Motor neuron (in vitro differentiated cells): ENCODE measurements at regions not wholly inside any gene's neighbourhood (a gene's known extent, or its start where the extent isn't known, plus 50 kb on each side); places are given as distances from the start of the nearest gene placed in this dataset.
"Not testable (repeated sequence)": the region's sequence is repeated elsewhere in the genome, so short reads cannot be mapped to it uniquely, and the experiment has no call there.

ENCODE experiments used
- ATAC-seq, 8 experiments: fragments of 200-7000 bp; cut with Tn5 transposase; replicated peaks in 6 of 8; 2 replicates each; pipeline ENCODE4 v1.8.0; 2021; ENCODE audit warnings: mild to moderate bottlenecking in 8 of 8, moderate library complexity in 8 of 8
- H3K27ac ChIP-seq, 2 donors: fragments of 250-450 bp; sonication (Bioruptor Pico); 2 replicates each; pipeline ENCODE4 v1.9.0; 2021; ENCODE audit warnings: antibody characterized with exemption in 2 of 2, mild to moderate bottlenecking in 2 of 2, moderate library complexity in 1 of 2
- H3K4me1 ChIP-seq, 2 donors: fragments of 250-450 bp; sonication (Bioruptor Pico); replicated peaks in 1 of 2; 2 replicates each; pipeline ENCODE4 v1.6.1; 2021; ENCODE audit warnings: antibody characterized with exemption in 2 of 2, mild to moderate bottlenecking in 2 of 2, moderate library complexity in 1 of 2
- H3K4me3 ChIP-seq, 5 donors: fragments of 250-450 bp; sonication (Bioruptor Pico); 2 replicates each; pipeline ENCODE4 v1.9.0; 2021; ENCODE audit warnings: antibody characterized with exemption in 5 of 5, mild to moderate bottlenecking in 5 of 5, moderate library complexity in 4 of 5
- WGBS, 10 experiments: fragments of 450-650 bp; shearing (Covaris generic); methylation state at CpG; one replicate each; pipeline ENCODE4 v1.0.0; 2022; 5-methylcytosine and 5-hydroxymethylcytosine counted together
- in situ Hi-C, 9 experiments: fragments of 400-800 bp; cut with MboI; loops; one replicate each; pipeline ENCODE4 v1.15.0; 2021; ENCODE audit warnings: low sequenced_read_pairs in 9 of 9, low pct_unique_long_range_greater_than_20kb in 2 of 9; ENCODE audit not compliant: unreplicated experiment in 9 of 9

- Histone ChIP-seq H3K4me1 (no peaks in the 10 kb centered on the region), H3K27ac (no peak overlapping the region), H3K4me3 (no peak overlapping the region)
- in situ Hi-C loops: no loop called here
- ATAC-seq: peak in 3 of 8 experiments; percentile 36 to 66 (median 41)
- WGBS, 10 experiments: 33 to 100% (median 76%) methylated on average over 1 of the region's 1 CpG; no CpG with 5 or more reads in 2 of the 10 experiments
Measured at GRCh38 chr7:55305135-55305534, 60.0 kb upstream of the LANCL2 start.

- no peak for ATAC-seq
- 33 to 83% (median 62%) methylated on average over 1 to 3 of the region's 3 CpGs for WGBS, 10 experiments
- Histone ChIP-seq H3K4me1 (peaks cover 0 to 2% of the 10 kb centered on the region in 2 donors), H3K4me3 (no peak overlapping the region), H3K27ac (no peak overlapping the region)
- in situ Hi-C loops: no loop called here
Measured at GRCh38 chr7:55306331-55306730, 58.8 kb upstream of the LANCL2 start.

GRCh38 chr7:55307123-55307916, 57.8 kb upstream of the LANCL2 start:
- in situ Hi-C loops: no loop called here
- no peak overlapping the region for H3K4me3 ChIP-seq
- peak in 3 of 8 experiments; percentile 5 to 27 (median 13) for ATAC-seq
- H3K4me1 ChIP-seq: peaks cover 0 to 2% of the 10 kb centered on the region in 2 donors
- 53 to 100% (median 81%) methylated on average over 1 to 2 of the region's 4 CpGs; no CpG with 5 or more reads in 2 of the 10 experiments for WGBS, 10 experiments
- H3K27ac ChIP-seq: no peak overlapping the region

- no peak for ATAC-seq
- H3K27ac ChIP-seq: no peak overlapping the region
- no peak overlapping the region for H3K4me3 ChIP-seq
- WGBS, 10 experiments: 40 to 100% (median 87%) methylated on average over 1 to 3 of the region's 3 CpGs; no CpG with 5 or more reads in 4 of the 10 experiments
- H3K4me1 ChIP-seq: peaks cover 0 to 2% of the 10 kb centered on the region in 2 donors
- in situ Hi-C loops: no loop called here
Measured at GRCh38 chr7:55308186-55308929, 56.8 kb upstream of the LANCL2 start.

- WGBS, 10 experiments: 84 to 97% (median 89%) methylated on average over 5 to 15 of the region's 17 CpGs; no CpG with 5 or more reads in 1 of the 10 experiments
- no peak for ATAC-seq
- H3K27ac ChIP-seq: no peak overlapping the region
- in situ Hi-C loops: no loop called here
- H3K4me3 ChIP-seq: no peak overlapping the region
- H3K4me1 ChIP-seq: peaks cover 0 to 2% of the 10 kb centered on the region in 2 donors
Measured at GRCh38 chr7:55309040-55309991, 55.8 kb upstream of the LANCL2 start.

GRCh38 chr7:55310287-55311025, 54.7 kb upstream of the LANCL2 start:
- H3K4me3 ChIP-seq: no peak overlapping the region
- peak in 6 of 8 experiments; percentile 36 to 76 (median 57) for ATAC-seq
- peaks cover 0 to 2% of the 10 kb centered on the region in 2 donors for H3K4me1 ChIP-seq
- 33 to 72% (median 59%) methylated on average over 1 to 7 of the region's 8 CpGs for WGBS, 10 experiments
- in situ Hi-C loops: no loop called here
- peak overlapping the region in 1 of 2 donors; percentile 25 for H3K27ac ChIP-seq

GRCh38 chr7:55311892-55312291, 53.2 kb upstream of the LANCL2 start:
- H3K4me3 ChIP-seq, H3K4me1 ChIP-seq, ATAC-seq, H3K27ac ChIP-seq, in situ Hi-C loops: not testable (repeated sequence)
- WGBS, 10 experiments: no CpG with 5 or more reads among the region's 27 CpGs

GRCh38 chr7:55313671-55314070, 51.5 kb upstream of the LANCL2 start:
- 33 to 100% (median 84%) methylated on average over 1 to 5 of the region's 5 CpGs; no CpG with 5 or more reads in 2 of the 10 experiments for WGBS, 10 experiments
- in situ Hi-C loops: not testable (repeated sequence)

GRCh38 chr7:55314967-55315366, 50.2 kb upstream of the LANCL2 start:
- 40 to 100% (median 80%) methylated on average over 1 to 5 of the region's 8 CpGs; no CpG with 5 or more reads in 5 of the 10 experiments for WGBS, 10 experiments
- H3K27ac ChIP-seq: no peak overlapping the region
- in situ Hi-C loops: no loop called here
- H3K4me3 ChIP-seq: no peak overlapping the region
- ATAC-seq: no peak
- peaks cover 0 to 2% of the 10 kb centered on the region in 2 donors for H3K4me1 ChIP-seq

More at GRCh38 chr7:55313671-55314070, 51.5 kb upstream of the LANCL2 start:
- not testable (repeated sequence) for H3K4me1 ChIP-seq, ATAC-seq, H3K27ac ChIP-seq, H3K4me3 ChIP-seq
